KMS-11 (cell line): ENCODE measurements at regions not wholly inside any gene's neighbourhood (a gene's known extent, or its start where the extent isn't known, plus 50 kb on each side); places are given as distances from the start of the nearest gene placed in this dataset.

Experiments used
- H2AFZ ChIP-seq: fragments of 200-600 bp; sonication (generic); 2 replicates; pipeline ENCODE4 v1.6.1; 2016; ENCODE audit warnings: antibody characterized with exemption, mixed run types, low read depth
- H3K27ac ChIP-seq: fragments of 200-600 bp; sonication (generic); 2 replicates; pipeline ENCODE4 v1.6.1; 2016; ENCODE audit warnings: mild to moderate bottlenecking, mixed run types
- H3K27me3 ChIP-seq: fragments of 200-600 bp; sonication (generic); 2 replicates; pipeline ENCODE4 v1.6.1; 2017; ENCODE audit warnings: mild to moderate bottlenecking, low read depth, mixed run types, moderate library complexity; ENCODE audit not compliant: insufficient read depth
- H3K36me3 ChIP-seq: fragments of 200-600 bp; sonication (generic); 2 replicates; pipeline ENCODE4 v1.6.1; 2017; ENCODE audit warnings: mild to moderate bottlenecking, mixed run types; ENCODE audit not compliant: insufficient read depth
- H3K4me1 ChIP-seq: fragments of 200-600 bp; sonication (generic); 2 replicates; pipeline ENCODE4 v1.6.1; 2016; ENCODE audit warnings: mild to moderate bottlenecking, low read depth, mixed run types; ENCODE audit not compliant: poor library complexity, severe bottlenecking
- H3K4me2 ChIP-seq: fragments of 200-600 bp; sonication (generic); 2 replicates; pipeline ENCODE4 v1.7.0; 2016; ENCODE audit warnings: mild to moderate bottlenecking, mixed run types
- H3K4me3 ChIP-seq: fragments of 200-600 bp; sonication (generic); IDR thresholded peaks from 2 replicates; pipeline ENCODE4 v1.6.1; 2017; ENCODE audit warnings: low read depth, low read length, mixed read lengths; ENCODE audit not compliant: insufficient read depth
- H3K79me2 ChIP-seq: fragments of 200-600 bp; sonication (generic); 2 replicates; pipeline ENCODE4 v1.6.1; 2016; ENCODE audit warnings: low read depth, mixed run types; ENCODE audit not compliant: insufficient read depth
- H3K9ac ChIP-seq: fragments of 200-600 bp; sonication (generic); 2 replicates; pipeline ENCODE4 v1.6.1; 2016; ENCODE audit warnings: mild to moderate bottlenecking, mixed run types
- H4K20me1 ChIP-seq: fragments of 200-600 bp; sonication (generic); 2 replicates; pipeline ENCODE4 v1.6.1; 2016; ENCODE audit warnings: mild to moderate bottlenecking, mixed run types; ENCODE audit not compliant: insufficient read depth
- TF ChIP-seq, protein P1 (sequence below): fragments of 200-600 bp; sonication (generic); conservative IDR thresholded peaks from 2 replicates; pipeline ENCODE4 v1.6.1; 2017; ENCODE audit warnings: low read depth, mild to moderate bottlenecking, antibody characterized with exemption, low read length, moderate library complexity, mixed read lengths

GRCh38 chr6:85252552-85252951 is 197.3 kb upstream of the NT5E start:
- no peak overlapping the region for H3K4me3 ChIP-seq
- H4K20me1 ChIP-seq = no peaks in the 10 kb centered on the region
- TF ChIP-seq, protein P1, sequence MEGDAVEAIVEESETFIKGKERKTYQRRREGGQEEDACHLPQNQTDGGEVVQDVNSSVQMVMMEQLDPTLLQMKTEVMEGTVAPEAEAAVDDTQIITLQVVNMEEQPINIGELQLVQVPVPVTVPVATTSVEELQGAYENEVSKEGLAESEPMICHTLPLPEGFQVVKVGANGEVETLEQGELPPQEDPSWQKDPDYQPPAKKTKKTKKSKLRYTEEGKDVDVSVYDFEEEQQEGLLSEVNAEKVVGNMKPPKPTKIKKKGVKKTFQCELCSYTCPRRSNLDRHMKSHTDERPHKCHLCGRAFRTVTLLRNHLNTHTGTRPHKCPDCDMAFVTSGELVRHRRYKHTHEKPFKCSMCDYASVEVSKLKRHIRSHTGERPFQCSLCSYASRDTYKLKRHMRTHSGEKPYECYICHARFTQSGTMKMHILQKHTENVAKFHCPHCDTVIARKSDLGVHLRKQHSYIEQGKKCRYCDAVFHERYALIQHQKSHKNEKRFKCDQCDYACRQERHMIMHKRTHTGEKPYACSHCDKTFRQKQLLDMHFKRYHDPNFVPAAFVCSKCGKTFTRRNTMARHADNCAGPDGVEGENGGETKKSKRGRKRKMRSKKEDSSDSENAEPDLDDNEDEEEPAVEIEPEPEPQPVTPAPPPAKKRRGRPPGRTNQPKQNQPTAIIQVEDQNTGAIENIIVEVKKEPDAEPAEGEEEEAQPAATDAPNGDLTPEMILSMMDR = no peak
- H2AFZ ChIP-seq = peak overlapping the region; percentile 1; the same call in 1 of the 2 replicates
- H3K36me3 ChIP-seq = no peaks in the 10 kb centered on the region
- no peaks in the 10 kb centered on the region for H3K79me2 ChIP-seq
- peak overlapping the region; percentile 4; the same call in 1 of the 2 replicates for H3K4me2 ChIP-seq
- H3K4me1 ChIP-seq = peaks cover 11% of the 10 kb centered on the region
- H3K27ac ChIP-seq = peak overlapping the region; percentile 36; the same call in 1 of the 2 replicates
- H3K9ac ChIP-seq = no peak overlapping the region
- no peaks in the 10 kb centered on the region for H3K27me3 ChIP-seq

GRCh38 chr6:85252085-85252484 is 197.8 kb upstream of the NT5E start:
- H3K4me1 ChIP-seq = peaks cover 11% of the 10 kb centered on the region

GRCh38 chr6:85251300-85251699 is 198.6 kb upstream of the NT5E start:
- no peak overlapping the region for H3K27ac ChIP-seq
- H3K79me2 ChIP-seq = no peaks in the 10 kb centered on the region
- H3K9ac ChIP-seq = no peak overlapping the region
- H3K4me1 ChIP-seq = peaks cover 11% of the 10 kb centered on the region
- no peak overlapping the region for H2AFZ ChIP-seq
- H3K4me3 ChIP-seq = no peak overlapping the region
- no peak overlapping the region for H3K4me2 ChIP-seq
- no peaks in the 10 kb centered on the region for H3K36me3 ChIP-seq
- no peaks in the 10 kb centered on the region for H4K20me1 ChIP-seq
- no peaks in the 10 kb centered on the region for H3K27me3 ChIP-seq
- TF ChIP-seq, protein P1 = no peak

More at GRCh38 chr6:85252085-85252484, 197.8 kb upstream of the NT5E start:
- no peak overlapping the region for H3K27ac ChIP-seq
- no peak overlapping the region for H3K9ac ChIP-seq
- H4K20me1 ChIP-seq = no peaks in the 10 kb centered on the region
- no peaks in the 10 kb centered on the region for H3K27me3 ChIP-seq
- H3K79me2 ChIP-seq = no peaks in the 10 kb centered on the region
- TF ChIP-seq, protein P1 = no peak
- no peaks in the 10 kb centered on the region for H3K36me3 ChIP-seq
- no peak overlapping the region for H3K4me2 ChIP-seq
- no peak overlapping the region for H3K4me3 ChIP-seq
- H2AFZ ChIP-seq = no peak overlapping the region

DNA sequence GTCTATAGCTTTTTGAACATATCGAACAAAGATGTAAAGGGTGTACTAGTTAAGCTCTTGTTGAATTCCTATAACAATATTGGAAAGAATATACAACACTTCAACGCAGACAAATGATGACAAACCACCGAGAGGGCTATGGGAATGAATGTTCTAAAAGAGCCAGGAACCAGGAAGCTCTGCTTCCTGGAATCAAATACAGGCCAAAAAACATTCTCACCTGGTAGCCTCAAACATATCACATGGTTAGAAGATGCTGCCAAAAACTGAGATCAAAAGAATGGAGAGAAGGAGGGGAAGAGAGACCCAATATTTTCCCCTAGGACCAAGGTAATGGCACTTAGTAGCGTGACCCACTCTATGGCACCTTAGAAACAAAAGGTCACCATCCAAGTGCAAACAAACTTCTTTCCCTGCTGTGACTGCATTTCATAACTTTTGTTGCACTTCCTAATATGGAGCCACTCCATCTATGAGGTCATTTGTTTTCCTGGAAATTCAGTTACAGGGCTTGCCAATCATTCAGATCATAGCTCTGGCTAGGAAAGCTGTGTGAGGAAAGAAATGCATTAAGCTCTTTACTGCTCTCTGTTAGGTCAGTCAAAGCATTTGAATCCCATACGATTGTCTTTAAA is 199.2 kb upstream of the NT5E start:
- Histone ChIP-seq H3K27me3 (no peaks in the 10 kb centered on the region), H3K4me1 (peaks cover 11% of the 10 kb centered on the region), H3K4me3 (no peak overlapping the region), H4K20me1 (no peaks in the 10 kb centered on the region), H2AFZ (no peak overlapping the region), H3K4me2 (no peak overlapping the region), H3K36me3 (no peaks in the 10 kb centered on the region), H3K27ac (no peak overlapping the region), H3K9ac (no peak overlapping the region), H3K79me2 (no peaks in the 10 kb centered on the region)
- TF ChIP-seq, protein P1 = no peak
